HUES64 (cell line): ENCODE measurements at regions not wholly inside any gene's neighbourhood (a gene's known extent, or its start where the extent isn't known, plus 50 kb on each side); places are given as distances from the start of the nearest gene placed in this dataset.

ENCODE experiments used
- H3K27ac ChIP-seq: 2 replicates; pipeline ENCODE4 v1.7.0; 2013; ENCODE audit warnings: low read depth, low read length, inconsistent platforms
- H3K27me3 ChIP-seq: 2 replicates; pipeline ENCODE4 v1.6.1; 2013; ENCODE audit warnings: mild to moderate bottlenecking, low read length; ENCODE audit not compliant: insufficient read depth
- H3K36me3 ChIP-seq: 2 replicates; pipeline ENCODE4 v1.6.1; 2013; ENCODE audit warnings: mild to moderate bottlenecking, low read length; ENCODE audit not compliant: insufficient read depth
- H3K4me1 ChIP-seq: 2 replicates; pipeline ENCODE4 v1.6.1; 2013; ENCODE audit warnings: mild to moderate bottlenecking, low read length, moderate library complexity; ENCODE audit not compliant: insufficient read depth
- H3K4me3 ChIP-seq: 2 replicates; pipeline ENCODE4 v1.5.1; 2013; ENCODE audit warnings: mild to moderate bottlenecking, low read length, moderate library complexity
- H3K9ac ChIP-seq: 2 replicates; pipeline ENCODE4 v1.6.1; 2013; ENCODE audit warnings: mild to moderate bottlenecking, low read depth, low read length
- H3K9me3 ChIP-seq: 2 replicates; pipeline ENCODE4 v1.6.1; 2013; ENCODE audit warnings: low read depth, low read length; ENCODE audit not compliant: insufficient read depth
- WGBS: fragments of 150-250, 120-280 bp; methylation state at CpG from one replicate; pipeline ENCODE4 v1.1.7; 2013; ENCODE audit warnings: missing lambda C conversion rate; 5-methylcytosine and 5-hydroxymethylcytosine counted together

DNA sequence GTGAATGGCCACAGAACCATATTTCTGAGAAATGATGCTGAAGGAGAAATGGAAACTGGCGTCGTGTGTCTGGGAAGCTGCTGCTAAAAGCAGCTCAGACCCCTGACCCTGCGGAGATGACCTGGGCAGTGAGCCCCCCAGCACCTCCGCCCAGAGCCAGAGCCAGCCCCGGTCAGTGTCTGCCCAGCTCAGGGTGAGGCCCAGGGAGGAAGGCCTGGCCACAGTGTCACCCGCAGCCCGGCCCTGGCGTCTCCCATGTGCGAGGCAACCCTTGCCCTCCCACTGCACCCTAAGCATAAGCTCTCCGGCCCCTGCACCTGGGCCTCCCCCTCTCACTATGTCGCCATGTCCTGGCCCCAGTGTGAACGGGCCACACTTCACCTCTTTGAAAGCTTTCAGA lies 502.8 kb downstream of the EIPR1 start:
- WGBS: 95% methylated on average over 12 of the region's 12 CpGs

GRCh38 chr2:2874341-2874740 lies 503.3 kb downstream of the EIPR1 start:
- Histone ChIP-seq H3K27ac (no peak overlapping the region), H3K4me3 (no peak overlapping the region), H3K9me3 (peaks cover 20% of the 10 kb centered on the region), H3K9ac (no peak overlapping the region), H3K4me1 (no peaks in the 10 kb centered on the region), H3K27me3 (no peaks in the 10 kb centered on the region), H3K36me3 (no peaks in the 10 kb centered on the region)
- 97% methylated on average over 10 of the region's 10 CpGs for WGBS

More for the DNA sequence above, 502.8 kb downstream of the EIPR1 start:
- Histone ChIP-seq H3K27me3 (no peaks in the 10 kb centered on the region), H3K4me1 (no peaks in the 10 kb centered on the region), H3K36me3 (no peaks in the 10 kb centered on the region), H3K9ac (no peak overlapping the region), H3K9me3 (peaks cover 20% of the 10 kb centered on the region), H3K27ac (no peak overlapping the region), H3K4me3 (no peak overlapping the region)

- peaks cover 19% of the 10 kb centered on the region for H3K9me3 ChIP-seq
- no peaks in the 10 kb centered on the region for H3K4me1 ChIP-seq
- no peak overlapping the region for H3K9ac ChIP-seq
- H3K4me3 ChIP-seq: no peak overlapping the region
- no peaks in the 10 kb centered on the region for H3K36me3 ChIP-seq
- H3K27ac ChIP-seq: no peak overlapping the region
- 87% methylated on average over 7 of the region's 7 CpGs for WGBS
- H3K27me3 ChIP-seq: no peaks in the 10 kb centered on the region
These were observed 504.2 kb downstream of the EIPR1 start for GRCh38 chr2:2873450-2873811.

DNA sequence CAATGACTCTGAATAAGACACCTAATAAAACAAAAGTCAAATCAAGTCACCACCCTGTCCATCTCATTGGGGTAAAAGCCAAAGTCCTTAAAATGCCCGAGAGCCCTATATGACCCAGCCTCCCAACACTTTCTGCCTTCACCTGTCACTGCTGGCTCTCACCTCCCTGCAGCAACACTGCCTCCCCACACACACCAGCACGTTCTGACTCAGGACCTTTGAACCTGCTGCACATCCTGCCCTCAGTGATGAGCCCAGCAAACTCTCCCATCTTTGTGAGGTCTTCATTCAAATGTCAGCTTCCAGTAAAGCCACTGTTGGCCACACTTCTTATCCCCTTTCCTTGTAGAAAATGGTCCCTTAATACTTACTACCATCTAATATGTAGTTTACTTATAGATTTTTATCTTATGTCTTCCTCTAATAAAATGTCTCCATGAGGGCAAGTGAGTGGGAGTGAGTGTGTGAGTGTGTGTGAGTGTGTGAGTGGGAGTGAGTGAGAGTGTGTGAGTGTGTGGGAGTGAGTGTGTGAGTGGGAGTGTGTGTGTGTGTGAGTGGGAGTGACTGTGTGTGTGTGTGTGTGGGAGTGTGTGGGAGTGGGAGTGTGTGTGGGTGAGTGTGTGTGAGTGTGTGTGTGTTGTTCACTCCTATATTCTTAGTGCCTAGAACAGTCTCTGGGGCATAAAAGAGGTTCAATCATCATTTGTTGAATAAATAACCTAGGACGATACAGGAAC lies 504.7 kb downstream of the EIPR1 start:
- H3K9me3 ChIP-seq: peaks cover 13% of the 10 kb centered on the region
- 83% methylated on average over 3 of the region's 3 CpGs for WGBS
- no peaks in the 10 kb centered on the region for H3K36me3 ChIP-seq
- no peak overlapping the region for H3K9ac ChIP-seq
- H3K4me3 ChIP-seq: no peak overlapping the region
- H3K27ac ChIP-seq: no peak overlapping the region
- H3K27me3 ChIP-seq: no peaks in the 10 kb centered on the region
- H3K4me1 ChIP-seq: no peaks in the 10 kb centered on the region

DNA sequence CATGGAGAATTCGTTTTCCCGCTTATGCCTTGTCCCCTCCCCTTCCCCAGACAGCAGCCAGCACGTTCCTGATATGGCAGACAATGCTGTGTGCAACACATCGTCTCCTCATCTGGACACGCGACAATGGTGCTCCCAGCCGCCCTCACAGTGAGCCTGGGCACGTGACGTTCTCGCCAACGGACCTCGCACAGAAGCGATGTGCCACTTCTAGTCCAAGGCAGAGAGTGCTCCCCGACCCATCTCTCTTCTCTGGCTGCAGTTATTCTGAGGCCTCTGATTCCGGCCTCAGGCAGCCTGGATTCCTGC lies 505.4 kb downstream of the EIPR1 start:
- H3K27ac ChIP-seq: no peak overlapping the region
- no peaks in the 10 kb centered on the region for H3K4me1 ChIP-seq
- no peak overlapping the region for H3K9ac ChIP-seq
- WGBS: 88% methylated on average over 15 of the region's 15 CpGs
- H3K9me3 ChIP-seq: peaks cover 7% of the 10 kb centered on the region
- no peak overlapping the region for H3K4me3 ChIP-seq
- H3K27me3 ChIP-seq: no peaks in the 10 kb centered on the region
- no peaks in the 10 kb centered on the region for H3K36me3 ChIP-seq

DNA sequence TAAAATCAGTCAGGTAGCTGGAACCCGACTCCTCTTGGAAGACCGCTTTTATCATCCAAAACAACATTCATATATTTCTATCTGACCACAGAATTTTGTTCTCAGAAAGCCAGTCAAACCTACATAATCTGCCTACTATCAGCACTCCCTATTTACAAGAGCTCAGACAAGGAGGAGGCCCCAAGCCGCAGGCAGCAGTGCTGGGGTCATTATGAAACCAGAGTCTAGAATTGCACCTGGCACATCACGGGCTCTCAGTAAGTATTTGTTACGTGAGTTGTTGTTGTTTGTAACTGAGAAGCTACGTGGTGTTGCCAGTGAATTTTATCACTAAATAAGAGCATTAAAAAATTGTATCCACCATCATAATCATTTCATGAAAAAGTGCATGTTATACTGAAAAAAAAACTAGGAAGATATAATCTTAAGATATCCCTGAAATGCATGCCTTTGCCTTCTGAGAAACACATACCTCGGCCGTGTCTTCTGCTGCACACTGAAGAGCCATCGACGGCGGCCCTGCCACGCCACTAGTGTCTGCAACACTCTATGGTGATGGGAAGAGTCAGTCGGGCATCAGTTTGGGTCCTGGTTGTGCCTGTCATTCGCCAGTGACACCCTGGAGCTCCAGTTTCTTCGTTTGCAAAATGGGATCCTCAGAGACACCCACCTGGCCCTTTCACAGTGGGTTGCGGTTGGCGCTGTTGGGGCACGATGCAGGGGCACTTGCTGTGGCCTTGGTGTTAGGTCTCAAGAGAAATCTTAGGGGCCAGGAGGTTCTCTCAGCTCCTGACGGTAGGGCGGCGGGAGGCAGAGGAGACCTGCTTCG lies 505.9 kb downstream of the EIPR1 start:
- H3K9me3 ChIP-seq: peaks cover 2% of the 10 kb centered on the region; the same call in 1 of the 2 replicates
- H3K27me3 ChIP-seq: no peaks in the 10 kb centered on the region
- H3K36me3 ChIP-seq: no peaks in the 10 kb centered on the region
- H3K4me1 ChIP-seq: no peaks in the 10 kb centered on the region
- 94% methylated on average over 21 of the region's 22 CpGs for WGBS
- no peak overlapping the region for H3K4me3 ChIP-seq
- H3K9ac ChIP-seq: no peak overlapping the region
- no peak overlapping the region for H3K27ac ChIP-seq

- H3K27me3 ChIP-seq: no peaks in the 10 kb centered on the region
These were observed 507.5 kb downstream of the EIPR1 start for GRCh38 chr2:2870106-2870505.

DNA sequence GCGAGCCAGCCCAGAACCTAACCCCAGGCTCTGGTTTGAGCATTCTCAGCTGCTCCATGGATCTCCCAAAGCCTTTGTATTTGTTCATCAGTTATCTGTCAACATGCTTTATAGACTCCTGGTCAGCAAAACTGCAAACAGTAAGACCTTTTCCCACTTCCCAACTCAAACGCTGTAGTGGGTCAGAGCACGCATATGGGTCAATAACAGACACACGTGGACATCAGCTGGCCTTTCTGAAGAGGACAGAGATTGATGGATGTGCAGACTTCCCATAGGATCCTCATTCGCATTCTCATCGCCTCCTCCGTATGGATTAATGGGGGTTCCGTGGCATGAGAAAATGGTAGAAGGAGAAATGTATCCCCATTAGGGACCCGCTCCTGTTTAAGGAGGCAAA lies 508.1 kb downstream of the EIPR1 start:
- H3K36me3 ChIP-seq: no peaks in the 10 kb centered on the region
- no peaks in the 10 kb centered on the region for H3K4me1 ChIP-seq
- 95% methylated on average over 9 of the region's 9 CpGs for WGBS
- no peak overlapping the region for H3K9ac ChIP-seq
- H3K9me3 ChIP-seq: no peaks in the 10 kb centered on the region
- H3K27me3 ChIP-seq: no peaks in the 10 kb centered on the region
- no peak overlapping the region for H3K4me3 ChIP-seq
- no peak overlapping the region for H3K27ac ChIP-seq

More at GRCh38 chr2:2870106-2870505, 507.5 kb downstream of the EIPR1 start:
- Histone ChIP-seq H3K4me1 (no peaks in the 10 kb centered on the region), H3K9ac (no peak overlapping the region), H3K27ac (no peak overlapping the region), H3K9me3 (no peaks in the 10 kb centered on the region), H3K36me3 (no peaks in the 10 kb centered on the region), H3K4me3 (no peak overlapping the region)
- WGBS: 86% methylated on average over 5 of the region's 5 CpGs

DNA sequence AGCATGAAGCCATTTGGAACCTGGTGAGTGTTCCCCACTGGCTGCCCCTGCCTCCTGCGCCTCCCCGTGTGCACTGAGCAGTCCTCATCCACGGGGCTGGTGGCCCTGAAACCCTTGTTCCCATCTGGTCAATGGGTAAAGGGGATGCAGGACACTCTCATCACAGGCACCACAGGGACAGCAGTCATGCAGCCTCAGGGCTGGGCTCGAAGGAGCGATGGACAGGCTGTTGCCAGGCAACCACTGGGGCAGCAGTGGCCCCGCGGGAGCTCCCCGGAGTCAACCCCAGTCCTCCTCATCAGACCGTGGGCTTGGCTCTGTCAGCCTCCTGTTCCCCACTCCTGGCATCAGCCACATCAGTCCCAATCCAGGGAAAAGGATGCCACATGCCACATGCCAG lies 509.5 kb downstream of the EIPR1 start:
- no peak overlapping the region for H3K4me3 ChIP-seq
- no peak overlapping the region for H3K9ac ChIP-seq
- no peaks in the 10 kb centered on the region for H3K4me1 ChIP-seq
- H3K27ac ChIP-seq: no peak overlapping the region
- no peaks in the 10 kb centered on the region for H3K9me3 ChIP-seq
- 84% methylated on average over 9 of the region's 9 CpGs for WGBS
- H3K27me3 ChIP-seq: no peaks in the 10 kb centered on the region
- no peaks in the 10 kb centered on the region for H3K36me3 ChIP-seq

- WGBS: 90% methylated on average over 18 of the region's 18 CpGs
- Histone ChIP-seq H3K9ac (no peak overlapping the region), H3K4me3 (no peak overlapping the region), H3K9me3 (no peaks in the 10 kb centered on the region), H3K27me3 (no peaks in the 10 kb centered on the region), H3K36me3 (no peaks in the 10 kb centered on the region), H3K4me1 (no peaks in the 10 kb centered on the region), H3K27ac (no peak overlapping the region)
These were observed 510.1 kb downstream of the EIPR1 start for GRCh38 chr2:2867397-2867979.

- no peaks in the 10 kb centered on the region for H3K9me3 ChIP-seq
- no peak overlapping the region for H3K4me3 ChIP-seq
- no peaks in the 10 kb centered on the region for H3K4me1 ChIP-seq
- H3K36me3 ChIP-seq: no peaks in the 10 kb centered on the region
- no peak overlapping the region for H3K9ac ChIP-seq
- H3K27me3 ChIP-seq: no peaks in the 10 kb centered on the region
- no peak overlapping the region for H3K27ac ChIP-seq
- WGBS: 93% methylated on average over 14 of the region's 14 CpGs
These were observed 511.2 kb downstream of the EIPR1 start for GRCh38 chr2:2866459-2866858.
